ENCODE measurements at regions not wholly inside any gene's neighbourhood (a gene's known extent, or its start where the extent isn't known, plus 50 kb on each side); places are given as distances from the start of the nearest gene placed in this dataset.

DNA sequence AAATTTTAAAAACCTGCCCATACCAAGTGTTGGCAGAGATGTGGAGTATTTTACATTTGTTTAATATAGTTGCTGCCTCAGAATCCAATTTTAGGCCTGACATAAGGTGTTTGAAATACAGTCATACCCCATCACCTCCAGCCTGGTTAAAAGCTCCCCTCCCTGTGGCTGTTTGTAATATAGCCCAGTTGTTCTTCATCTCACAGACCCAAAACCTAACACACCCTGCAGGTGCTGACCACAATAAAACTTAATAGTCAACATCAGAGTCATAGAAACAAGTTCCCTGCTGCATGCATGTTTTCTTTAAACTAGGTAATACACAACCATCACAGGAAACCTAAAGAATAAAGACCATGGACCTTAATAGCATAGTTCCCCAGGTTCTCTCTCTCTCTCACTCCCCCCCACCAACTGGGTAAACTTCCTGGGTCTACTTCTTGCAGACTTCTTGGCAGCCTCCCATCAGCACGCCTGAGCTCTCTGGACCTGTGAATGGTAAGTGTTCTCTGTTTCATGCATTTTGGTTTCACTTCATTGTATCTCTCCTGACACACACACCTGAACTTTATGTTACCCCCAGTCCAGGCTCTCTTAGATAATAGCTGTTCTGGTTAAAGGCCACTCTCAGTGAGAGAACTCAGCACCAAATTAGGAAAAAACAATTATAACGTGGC lies 1369.9 kb downstream of the EFNB2 start:
- DNase-seq (ENCODE audit: low spot score) = no peak
- in situ Hi-C loops (cut with HindIII; ENCODE audit: low sequenced_read_pairs) = no loop called here

DNA sequence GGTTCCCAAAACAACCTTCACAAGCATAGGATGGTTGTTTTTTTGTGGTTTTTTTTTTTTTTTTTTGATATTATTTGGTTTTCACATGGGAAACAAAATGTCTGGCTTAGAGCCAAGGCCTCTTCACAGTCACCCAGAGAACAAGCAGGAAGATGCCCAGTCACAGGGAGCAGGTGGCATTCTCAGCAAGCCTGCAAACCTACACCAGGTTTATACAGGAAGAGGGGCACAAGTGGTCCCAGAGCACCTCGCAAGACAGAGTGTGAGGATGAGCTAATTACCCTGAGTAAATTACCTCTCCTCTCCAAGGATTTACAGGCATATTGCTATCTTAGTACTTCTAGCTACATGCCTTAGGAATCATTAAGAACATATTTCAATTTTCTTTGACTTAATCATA lies 1375.6 kb downstream of the EFNB2 start:
- in situ Hi-C loops (cut with HindIII; ENCODE audit: low sequenced_read_pairs) = no loop called here
- peak; percentile 78 for DNase-seq (ENCODE audit: low spot score)

DNA sequence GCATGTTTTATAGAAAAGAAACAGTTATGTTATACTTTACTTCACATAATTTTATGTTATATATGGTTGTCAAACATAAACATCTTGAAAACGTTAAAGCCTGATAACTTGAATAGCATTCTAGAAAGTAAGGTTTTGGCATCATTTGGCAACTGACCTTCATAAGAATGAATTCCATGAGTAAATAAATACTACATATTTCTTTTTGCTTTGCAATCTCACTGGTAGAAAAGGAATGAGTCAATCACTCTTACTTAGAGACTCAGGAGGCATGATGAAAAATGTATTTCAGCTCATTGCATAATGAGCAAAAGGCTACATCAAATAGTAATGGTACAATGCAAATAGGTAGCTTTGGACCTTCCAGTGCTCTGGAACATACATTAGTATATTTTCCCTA lies 1381.9 kb downstream of the EFNB2 start:
- no peak for DNase-seq (ENCODE audit: low spot score)
- in situ Hi-C loops (cut with HindIII; ENCODE audit: low sequenced_read_pairs) = no loop called here

DNA sequence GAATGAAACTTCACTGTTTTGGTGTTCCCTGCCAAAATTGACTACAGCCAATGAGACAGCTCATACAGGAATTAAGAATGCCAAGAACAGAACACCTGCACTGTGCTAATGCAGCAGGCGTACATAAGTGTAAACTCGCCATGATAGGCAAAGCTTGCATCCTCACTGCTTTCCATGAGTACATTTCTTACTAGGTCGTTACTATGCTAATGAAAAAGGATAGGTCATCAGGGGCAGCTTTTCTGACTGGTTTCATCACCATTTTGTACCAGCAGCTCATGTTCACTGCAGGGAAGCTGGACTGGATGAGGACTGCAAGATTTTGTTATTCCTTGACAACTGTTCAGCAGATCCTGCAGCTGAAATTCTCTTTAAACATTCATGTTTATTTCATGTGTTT lies 1383.8 kb downstream of the EFNB2 start:
- in situ Hi-C loops (cut with HindIII; ENCODE audit: low sequenced_read_pairs) = no loop called here
- no peak for DNase-seq (ENCODE audit: low spot score)

DNA sequence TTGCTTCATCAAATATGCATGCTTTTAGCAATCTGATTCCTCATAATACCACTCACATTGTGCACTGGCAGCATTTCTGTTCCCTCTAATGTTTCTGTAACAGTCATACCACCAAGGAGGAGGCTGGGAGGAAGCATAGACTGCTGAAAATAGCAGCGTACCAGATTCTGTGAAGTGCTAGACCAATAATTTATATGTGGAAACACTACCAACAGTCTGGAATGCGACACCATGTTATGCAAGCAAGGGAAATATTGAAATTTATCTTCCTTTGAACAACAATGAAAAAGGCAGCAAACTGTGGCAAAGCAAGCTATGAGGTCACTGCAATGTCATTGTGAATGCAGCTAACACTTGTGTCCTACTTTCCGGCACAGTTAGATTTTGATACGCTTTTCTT lies 1388.0 kb downstream of the EFNB2 start:
- no peak for DNase-seq (ENCODE audit: low spot score)
- in situ Hi-C loops (cut with HindIII; ENCODE audit: low sequenced_read_pairs) = no loop called here

DNA sequence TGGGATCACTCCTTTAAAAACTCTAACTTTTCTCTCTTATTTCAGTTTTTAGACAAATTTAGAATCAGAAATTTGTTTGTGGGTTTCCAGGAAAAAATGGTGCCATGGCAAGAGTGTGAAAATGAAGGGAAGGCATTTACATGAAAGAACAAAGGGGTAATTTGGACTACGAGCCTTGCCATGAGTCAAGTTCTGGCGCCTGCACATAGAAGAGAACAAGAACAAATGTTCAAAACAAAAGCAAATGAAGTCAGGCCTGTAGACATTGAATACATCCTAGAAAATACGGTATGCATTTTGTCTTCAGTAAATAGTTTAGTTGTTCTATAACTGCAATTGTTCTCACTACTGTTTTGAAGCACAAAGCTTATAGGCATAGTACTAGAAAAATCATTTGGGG lies 1390.5 kb downstream of the EFNB2 start:
- DNase-seq (ENCODE audit: low spot score) = no peak
- in situ Hi-C loops (cut with HindIII; ENCODE audit: low sequenced_read_pairs) = no loop called here

DNA sequence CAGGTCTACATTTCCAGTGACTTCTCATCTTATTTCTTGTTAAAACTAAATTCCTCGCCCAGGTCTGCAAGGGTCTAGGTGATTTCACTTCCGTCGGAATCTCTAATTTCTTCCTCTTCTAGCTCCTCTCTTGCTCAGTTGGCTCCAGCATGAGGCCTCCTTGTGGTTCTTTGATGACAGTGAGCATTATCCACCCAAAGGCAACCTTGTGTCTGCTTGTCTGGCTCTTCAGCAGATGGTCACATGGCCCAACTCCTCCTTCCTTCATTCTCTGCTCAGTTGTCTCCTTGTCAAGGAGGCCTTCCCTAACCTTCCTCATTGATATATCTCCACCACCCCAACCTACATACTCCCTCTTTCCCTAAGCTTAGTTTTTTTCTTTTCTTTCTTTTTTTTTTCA lies 1391.4 kb downstream of the EFNB2 start:
- DNase-seq (ENCODE audit: low spot score) = no peak
- in situ Hi-C loops (cut with HindIII; ENCODE audit: low sequenced_read_pairs) = no loop called here

DNA sequence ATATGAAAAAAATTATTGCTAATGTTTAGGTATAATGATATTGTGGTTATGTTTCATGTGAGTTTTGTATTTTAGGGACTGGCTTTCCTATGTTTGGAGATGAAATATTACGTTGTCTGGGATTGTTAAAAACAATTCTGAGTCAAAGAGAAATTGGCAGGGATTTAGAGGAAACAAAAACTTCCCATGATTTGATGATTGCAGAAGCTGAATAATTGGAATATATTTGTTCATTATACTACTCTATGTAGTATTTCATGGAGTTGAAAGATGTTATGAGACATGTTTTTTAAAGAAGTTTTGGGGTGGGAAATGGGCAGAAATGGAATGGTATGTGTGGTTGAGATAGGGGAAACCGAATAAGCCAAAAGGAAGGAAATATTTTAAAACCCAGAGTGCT lies 1392.9 kb downstream of the EFNB2 start:
- DNase-seq (ENCODE audit: low spot score) = no peak
- in situ Hi-C loops (cut with HindIII; ENCODE audit: low sequenced_read_pairs) = no loop called here

DNA sequence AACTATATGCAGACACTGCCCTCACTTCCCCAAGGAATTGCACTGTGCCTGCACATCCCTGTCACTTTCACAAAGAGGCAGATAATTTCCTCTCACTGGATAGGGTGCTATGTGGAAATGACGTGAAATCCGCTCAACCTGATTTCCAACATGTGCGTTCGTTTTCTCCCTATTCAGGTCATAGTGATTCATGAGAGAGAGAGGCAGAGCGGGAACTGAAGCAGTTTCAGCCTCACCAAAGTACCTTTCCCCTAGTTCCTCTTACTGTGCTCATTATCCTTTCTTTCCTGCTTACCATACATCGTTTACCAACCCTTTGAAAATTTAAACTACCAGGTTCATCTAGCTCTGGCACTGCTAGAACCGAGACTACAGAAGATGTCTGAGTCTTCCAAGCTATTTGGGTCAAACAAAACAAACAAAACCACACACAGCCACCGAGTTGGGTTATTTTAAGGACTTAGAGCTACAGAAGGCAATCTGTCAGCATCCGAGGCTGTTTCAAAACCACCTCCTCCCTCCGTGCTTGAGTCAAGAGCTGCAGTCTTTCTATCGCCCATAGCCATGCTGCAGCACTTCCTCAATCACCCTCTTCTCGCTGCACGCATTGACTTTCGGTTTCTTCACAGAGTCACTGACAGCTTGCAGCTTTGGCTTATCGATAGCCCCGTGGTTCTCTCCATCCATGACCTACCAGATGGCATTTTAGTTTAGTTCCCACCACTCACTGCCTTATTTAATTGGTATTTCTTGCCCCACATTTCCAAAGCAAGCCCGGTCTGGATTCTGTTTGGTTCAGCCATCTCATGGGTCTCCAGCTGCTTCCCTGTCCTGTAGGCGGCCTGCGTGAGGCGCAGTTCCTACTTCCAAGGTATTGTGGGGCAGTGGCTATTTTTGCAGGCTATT lies 1395.8 kb downstream of the EFNB2 start:
- in situ Hi-C loops (cut with HindIII; ENCODE audit: low sequenced_read_pairs) = no loop called here
- DNase-seq (ENCODE audit: low spot score) = peak; percentile 73

DNA sequence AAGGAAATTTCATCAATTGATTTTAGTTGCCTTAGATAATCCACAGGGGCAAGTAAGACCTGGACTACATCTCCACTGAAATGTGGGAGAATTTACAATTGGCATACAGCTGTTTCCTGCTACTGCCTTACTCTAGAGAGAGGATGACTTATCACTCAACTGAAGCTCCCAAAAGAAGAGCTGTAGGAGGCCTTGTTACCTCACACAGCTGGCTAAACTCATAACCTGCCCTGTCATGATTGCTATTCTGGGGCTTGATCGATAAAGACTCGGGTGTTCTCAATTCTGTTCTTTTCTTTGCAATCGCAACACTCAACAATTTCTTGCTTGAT lies 1396.4 kb downstream of the EFNB2 start:
- in situ Hi-C loops (cut with HindIII; ENCODE audit: low sequenced_read_pairs) = no loop called here
- no peak for DNase-seq (ENCODE audit: low spot score)

DNA sequence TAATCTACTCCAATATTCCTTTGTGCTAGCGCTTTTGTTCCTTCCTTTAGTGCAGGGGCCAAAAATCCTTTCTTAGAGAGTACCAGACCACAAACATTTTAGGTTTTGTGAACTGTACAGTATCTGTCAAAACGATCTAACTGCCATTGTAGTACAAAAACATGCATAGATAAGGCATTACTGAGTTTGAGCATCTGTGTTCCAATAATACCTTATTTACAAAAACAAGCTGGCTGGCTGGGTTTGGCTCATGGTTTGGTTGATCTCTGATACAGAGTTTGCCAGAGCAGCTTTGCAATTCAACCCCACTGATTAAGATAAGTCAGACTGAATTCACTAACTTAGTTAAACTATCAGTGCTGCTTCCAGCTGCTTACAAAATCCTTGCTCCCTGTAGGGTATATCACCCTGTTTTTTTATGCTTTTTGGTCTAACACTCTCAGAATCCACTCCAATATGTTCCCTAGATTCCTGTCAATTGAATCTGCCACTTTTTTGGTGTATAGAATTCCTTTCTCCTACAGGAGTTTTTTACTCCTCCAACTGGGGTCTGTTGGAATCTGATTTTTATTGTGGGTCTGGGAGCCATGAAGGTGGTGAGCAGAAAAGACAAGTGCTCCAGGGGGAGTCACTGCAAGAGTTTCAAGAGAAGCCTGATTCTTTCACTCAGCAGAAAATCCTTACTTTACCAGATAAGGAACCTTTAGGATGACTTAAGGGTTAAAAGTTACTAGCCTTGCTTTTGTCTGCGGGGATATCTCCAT lies 1399.4 kb downstream of the EFNB2 start:
- in situ Hi-C loops (cut with HindIII; ENCODE audit: low sequenced_read_pairs) = no loop called here

DNA sequence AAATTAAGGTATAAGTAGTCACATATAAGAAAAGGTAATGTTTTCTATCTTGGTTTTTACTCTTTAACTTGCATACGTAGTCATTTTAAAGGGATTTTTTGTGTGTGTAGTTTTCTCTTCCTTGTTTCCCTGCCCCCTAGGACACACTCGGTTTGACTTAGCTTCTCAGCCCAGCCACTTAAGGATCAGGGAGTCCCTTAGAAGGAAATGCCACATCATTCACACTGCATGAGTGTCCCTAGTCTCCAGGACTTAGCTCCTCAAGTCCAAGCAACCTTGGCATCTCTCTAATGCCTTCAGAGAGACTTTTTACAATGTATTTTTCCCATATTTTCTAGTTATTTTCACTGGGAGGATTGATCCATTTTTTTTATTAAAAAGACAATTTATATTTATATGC lies 1407.7 kb downstream of the EFNB2 start:
- DNase-seq (ENCODE audit: low spot score) = no peak
- in situ Hi-C loops (cut with HindIII; ENCODE audit: low sequenced_read_pairs) = no loop called here

More for the DNA sequence above, 1399.4 kb downstream of the EFNB2 start:
- DNase-seq (ENCODE audit: low spot score) = no peak

DNA sequence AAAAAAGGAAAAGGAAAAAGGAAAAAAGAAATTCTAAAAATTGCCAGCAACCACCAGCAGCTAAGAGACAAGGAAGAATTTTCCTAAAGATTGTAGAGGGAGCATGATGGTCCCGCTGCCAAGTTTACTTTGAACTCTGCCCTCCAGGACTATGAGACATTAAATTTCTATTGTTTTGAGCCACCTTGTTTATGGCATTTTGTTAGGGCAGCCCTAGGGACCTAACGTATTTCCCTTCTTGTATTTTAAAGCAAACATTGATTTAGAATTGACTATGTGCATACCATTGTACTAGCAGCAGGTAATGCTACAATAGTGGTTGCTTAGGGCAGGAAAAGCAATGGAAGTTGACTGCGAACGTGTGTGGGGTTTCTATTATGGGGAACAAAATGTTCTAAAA lies 1414.2 kb downstream of the EFNB2 start:
- DNase-seq (ENCODE audit: low spot score) = no peak
- in situ Hi-C loops (cut with HindIII; ENCODE audit: low sequenced_read_pairs) = no loop called here

DNA sequence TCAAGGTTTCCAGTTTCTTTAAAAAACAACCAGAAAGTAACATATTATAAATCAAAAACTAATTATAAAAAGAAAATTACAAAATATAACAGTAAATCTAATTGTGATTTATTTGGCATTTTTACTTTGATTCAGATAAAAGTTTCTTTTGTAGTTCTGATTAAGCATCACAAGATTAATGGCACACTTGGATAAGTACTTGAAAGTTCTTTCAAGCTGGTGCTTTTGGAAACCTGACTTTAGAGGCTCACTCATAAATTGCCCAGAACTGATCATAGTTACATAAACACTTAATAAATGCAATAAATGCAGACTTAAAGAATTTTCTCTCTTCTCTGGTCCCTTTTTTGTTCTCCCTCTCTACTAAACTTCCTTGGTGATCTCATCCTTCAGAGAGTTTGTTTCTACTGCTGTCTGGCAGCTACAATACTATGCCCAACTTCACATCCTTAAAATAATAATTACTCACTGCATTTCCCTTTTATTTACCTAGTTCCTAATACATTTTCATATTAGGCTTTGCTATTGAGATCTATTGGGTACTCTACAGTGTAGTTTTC lies 1417.0 kb downstream of the EFNB2 start:
- no peak for DNase-seq (ENCODE audit: low spot score)
- in situ Hi-C loops (cut with HindIII; ENCODE audit: low sequenced_read_pairs) = no loop called here

DNA sequence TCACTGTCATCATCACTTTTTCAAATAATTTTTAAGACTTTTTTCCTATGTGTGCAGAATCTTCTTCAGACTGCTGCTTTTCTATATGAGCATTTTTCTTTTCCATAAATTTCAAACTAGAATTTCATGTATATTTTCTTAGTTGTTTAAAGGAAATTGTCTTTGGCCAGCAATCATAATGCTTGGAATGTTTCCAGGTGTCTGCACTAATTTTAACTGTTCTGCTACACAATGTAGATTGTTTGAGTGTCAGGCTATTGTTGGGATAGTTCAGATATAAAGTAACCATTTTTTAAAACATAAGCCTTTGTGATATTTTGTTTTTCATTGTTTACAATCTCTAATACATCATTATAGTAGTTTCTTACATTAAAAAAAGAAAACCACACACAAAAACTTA lies 1418.5 kb downstream of the EFNB2 start:
- DNase-seq (ENCODE audit: low spot score) = peak; percentile 6
- in situ Hi-C loops (cut with HindIII; ENCODE audit: low sequenced_read_pairs) = no loop called here

DNA sequence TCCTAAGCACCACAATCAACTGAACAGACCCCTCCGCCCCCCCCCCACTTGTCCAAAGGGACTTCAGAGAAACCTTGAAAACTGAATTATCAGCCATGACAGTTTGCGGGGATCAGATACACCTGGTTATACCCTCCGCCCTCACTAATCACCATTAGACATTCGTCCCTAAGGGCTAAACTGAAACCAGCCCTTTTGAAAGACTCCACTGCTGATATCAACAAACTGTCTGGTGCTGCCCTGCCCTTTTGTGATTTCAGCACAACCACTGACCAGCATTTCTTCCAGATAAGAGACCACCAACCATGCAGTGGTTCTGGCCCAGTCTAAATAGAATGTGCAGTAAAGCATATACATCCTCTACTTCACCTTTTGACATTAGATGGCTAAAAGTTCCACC lies 1422.9 kb downstream of the EFNB2 start:
- in situ Hi-C loops (cut with HindIII; ENCODE audit: low sequenced_read_pairs) = no loop called here
- no peak for DNase-seq (ENCODE audit: low spot score)

DNA sequence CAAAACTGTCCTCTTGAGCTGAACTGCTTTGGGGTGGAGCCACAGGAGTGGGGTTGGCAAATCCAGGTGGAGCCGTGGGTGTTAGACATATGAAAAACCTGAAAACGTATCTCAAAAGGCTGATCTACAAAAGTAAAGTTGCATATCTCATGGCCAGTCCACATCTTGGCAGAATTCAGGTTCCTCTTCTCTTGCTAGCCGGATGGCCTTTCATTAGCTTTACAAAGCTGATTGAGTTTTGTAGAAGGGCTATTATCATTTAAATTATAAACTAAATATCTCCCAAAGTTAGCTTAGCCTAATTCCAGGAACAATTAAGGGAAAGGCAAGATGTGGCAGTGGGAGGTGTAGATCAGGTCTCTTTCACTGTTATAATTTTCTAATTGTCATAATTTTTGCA lies 1427.7 kb downstream of the EFNB2 start:
- no peak for DNase-seq (ENCODE audit: low spot score)
- in situ Hi-C loops (cut with HindIII; ENCODE audit: low sequenced_read_pairs) = no loop called here

DNA sequence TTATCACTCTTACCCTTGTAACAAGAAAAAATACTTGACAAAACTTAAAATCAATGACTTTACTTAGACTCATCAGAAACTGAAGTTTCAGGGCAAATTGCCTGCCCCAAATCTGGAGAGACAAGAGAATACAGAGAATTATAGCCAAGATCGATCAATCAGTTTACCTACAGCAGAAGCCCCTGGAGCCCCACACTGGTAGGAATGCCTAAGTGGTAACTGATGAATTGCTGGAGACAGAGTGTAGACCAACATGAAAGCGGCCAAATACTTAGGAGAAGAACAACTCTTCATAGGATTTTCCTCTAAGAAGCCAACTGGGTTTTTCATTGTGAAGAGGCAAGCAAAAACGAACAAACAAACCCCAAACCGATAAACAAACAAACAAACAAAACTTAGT lies 1430.0 kb downstream of the EFNB2 start:
- DNase-seq (ENCODE audit: low spot score) = no peak
- in situ Hi-C loops (cut with HindIII; ENCODE audit: low sequenced_read_pairs) = no loop called here

DNA sequence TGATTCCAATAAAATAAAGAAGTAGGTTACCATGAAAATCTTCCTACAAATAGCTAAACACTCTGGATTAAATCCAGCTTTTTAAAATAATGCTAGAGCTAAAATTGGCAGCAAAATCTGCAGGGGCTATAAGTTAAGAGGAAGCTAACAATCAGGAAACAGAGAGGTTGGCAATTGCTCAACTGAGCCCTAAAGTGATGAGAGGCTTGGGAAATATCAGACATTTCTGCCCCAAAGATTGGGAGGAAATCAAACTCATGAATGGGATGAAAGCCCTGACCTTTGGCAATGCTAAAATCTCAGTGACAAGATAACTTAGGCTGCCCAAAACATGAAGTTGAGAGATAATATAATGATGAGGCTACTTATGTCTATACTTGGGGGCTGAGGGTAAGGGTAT lies 1437.9 kb downstream of the EFNB2 start:
- no peak for DNase-seq (ENCODE audit: low spot score)

More for the DNA sequence above, 1437.9 kb downstream of the EFNB2 start:
- in situ Hi-C loops (cut with HindIII; ENCODE audit: low sequenced_read_pairs) = no loop called here
